ENCODE measurements at regions not wholly inside any gene's neighbourhood (a gene's known extent, or its start where the extent isn't known, plus 50 kb on each side); places are given as distances from the start of the nearest gene placed in this dataset.
"Not testable (repeated sequence)": the region's sequence is repeated elsewhere in the genome, so short reads cannot be mapped to it uniquely, and the experiment has no call there.

- no peak overlapping the region for H3K4me3 ChIP-seq
- TF ChIP-seq, protein P1, sequence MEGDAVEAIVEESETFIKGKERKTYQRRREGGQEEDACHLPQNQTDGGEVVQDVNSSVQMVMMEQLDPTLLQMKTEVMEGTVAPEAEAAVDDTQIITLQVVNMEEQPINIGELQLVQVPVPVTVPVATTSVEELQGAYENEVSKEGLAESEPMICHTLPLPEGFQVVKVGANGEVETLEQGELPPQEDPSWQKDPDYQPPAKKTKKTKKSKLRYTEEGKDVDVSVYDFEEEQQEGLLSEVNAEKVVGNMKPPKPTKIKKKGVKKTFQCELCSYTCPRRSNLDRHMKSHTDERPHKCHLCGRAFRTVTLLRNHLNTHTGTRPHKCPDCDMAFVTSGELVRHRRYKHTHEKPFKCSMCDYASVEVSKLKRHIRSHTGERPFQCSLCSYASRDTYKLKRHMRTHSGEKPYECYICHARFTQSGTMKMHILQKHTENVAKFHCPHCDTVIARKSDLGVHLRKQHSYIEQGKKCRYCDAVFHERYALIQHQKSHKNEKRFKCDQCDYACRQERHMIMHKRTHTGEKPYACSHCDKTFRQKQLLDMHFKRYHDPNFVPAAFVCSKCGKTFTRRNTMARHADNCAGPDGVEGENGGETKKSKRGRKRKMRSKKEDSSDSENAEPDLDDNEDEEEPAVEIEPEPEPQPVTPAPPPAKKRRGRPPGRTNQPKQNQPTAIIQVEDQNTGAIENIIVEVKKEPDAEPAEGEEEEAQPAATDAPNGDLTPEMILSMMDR (IDR thresholded peaks at IDR 0.05): no peak
- no peak for DNase-seq (ENCODE audit: low spot score)
- no peak overlapping the region for H3K27ac ChIP-seq
These were observed 89.7 kb upstream of the SH3BP4 start for GRCh38 chr2:234861841-234862735.

DNA sequence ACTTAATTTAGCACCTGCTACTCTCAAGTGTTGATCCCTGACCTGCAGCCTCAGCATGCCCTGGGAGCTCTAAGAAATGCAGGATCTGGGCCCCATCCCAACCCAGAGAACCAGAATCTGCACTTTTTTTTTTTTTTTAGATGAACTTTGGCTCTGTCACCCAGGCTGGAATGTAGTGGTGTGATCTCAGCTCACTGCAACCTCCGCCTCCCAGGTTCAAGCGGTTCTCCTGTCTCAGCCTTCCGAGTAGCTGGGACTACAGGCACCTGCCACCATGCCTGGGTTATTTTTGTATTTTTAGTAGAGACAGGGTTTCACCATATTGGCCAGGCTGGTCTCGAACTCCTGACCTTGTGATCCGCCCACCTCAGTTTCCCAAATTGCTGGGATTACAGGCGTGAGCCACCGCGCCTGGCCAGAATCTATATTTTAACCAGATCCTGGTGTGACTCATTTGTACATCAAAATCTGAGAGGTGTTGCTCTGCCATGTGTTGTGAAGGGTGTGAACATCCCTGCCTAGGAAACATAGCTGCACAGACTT, 92.4 kb upstream of the SH3BP4 start:
- DNase-seq (ENCODE audit: low spot score); H3K27ac ChIP-seq; H3K4me3 ChIP-seq: not testable (repeated sequence)

- TF ChIP-seq, protein P1 (IDR thresholded peaks at IDR 0.05): no peak
- Histone ChIP-seq H3K27ac (no peak overlapping the region), H3K4me3 (no peak overlapping the region)
- no peak for DNase-seq (ENCODE audit: low spot score)
These were observed 93.0 kb upstream of the SH3BP4 start for GRCh38 chr2:234858790-234859329.

DNA sequence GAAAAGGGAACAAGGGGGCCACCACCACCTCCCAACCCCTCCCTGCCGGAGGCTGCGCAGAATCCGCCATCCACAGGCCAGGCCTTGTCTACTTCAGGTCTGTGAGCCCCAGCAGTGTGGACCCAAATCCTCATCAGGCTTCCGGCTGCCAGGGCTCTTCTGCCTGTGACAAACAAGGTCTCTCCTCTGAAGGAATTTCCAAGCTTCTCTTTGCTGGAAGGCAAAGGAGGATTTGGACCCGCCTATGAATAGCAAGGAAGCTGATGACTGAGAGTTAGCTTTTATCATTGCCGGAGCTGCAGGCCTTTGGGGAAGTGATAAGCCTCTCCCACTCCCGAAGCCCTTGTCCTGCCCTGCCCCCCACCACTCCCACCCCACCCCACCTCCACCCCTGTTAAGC, 93.7 kb upstream of the SH3BP4 start:
- no peak for DNase-seq (ENCODE audit: low spot score)
- Histone ChIP-seq H3K27ac (no peak overlapping the region), H3K4me3 (no peak overlapping the region)
- TF ChIP-seq, protein P1 (IDR thresholded peaks at IDR 0.05): no peak

- TF ChIP-seq, protein P1 (IDR thresholded peaks at IDR 0.05): no peak
- Histone ChIP-seq H3K4me3 (no peak overlapping the region), H3K27ac (no peak overlapping the region)
- no peak for DNase-seq (ENCODE audit: low spot score)
These were observed 98.1 kb upstream of the SH3BP4 start for GRCh38 chr2:234853729-234854128.

DNA sequence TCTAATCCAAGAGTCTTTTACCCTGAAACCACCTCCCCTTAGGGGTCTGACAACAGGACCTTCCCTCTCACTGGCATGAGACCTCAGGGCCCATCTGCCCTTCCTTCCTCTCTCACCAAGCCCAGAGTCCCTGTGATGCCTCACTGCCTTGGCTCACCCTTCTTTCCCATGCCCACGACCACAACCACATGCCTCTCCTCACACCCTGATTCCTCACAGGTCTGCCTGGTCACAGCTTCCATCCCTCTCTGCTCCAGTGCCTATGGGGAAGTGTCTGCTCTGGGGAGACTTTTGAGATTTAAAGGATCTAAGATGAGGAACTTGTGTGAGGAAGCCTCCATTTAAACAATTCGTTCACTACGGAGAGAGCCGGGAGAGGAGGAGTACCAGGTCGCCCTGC, 98.9 kb upstream of the SH3BP4 start:
- DNase-seq (ENCODE audit: low spot score): no peak
- TF ChIP-seq, protein P1 (IDR thresholded peaks at IDR 0.05): no peak
- Histone ChIP-seq H3K27ac (no peak overlapping the region), H3K4me3 (no peak overlapping the region)

DNA sequence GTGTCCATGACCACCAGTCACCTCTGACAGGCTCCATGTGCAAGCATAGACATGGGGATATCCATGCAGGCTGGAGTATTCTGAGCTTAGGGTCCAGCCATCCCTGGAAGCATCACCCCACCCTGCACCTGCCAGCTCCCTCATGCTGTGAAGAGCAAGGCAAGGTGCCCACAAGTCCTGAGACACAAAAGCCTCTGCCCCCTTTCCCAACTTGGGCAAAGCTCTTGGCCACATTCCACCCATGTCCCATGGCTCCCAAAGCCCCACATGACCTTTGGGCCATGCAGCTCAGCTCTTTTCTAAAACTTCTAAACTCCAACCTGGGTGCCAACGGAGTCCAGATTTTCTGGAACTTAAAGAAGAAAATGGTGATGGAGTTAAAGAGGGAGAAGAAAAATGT, 99.8 kb upstream of the SH3BP4 start:
- Histone ChIP-seq H3K27ac (no peak overlapping the region), H3K4me3 (no peak overlapping the region)
- TF ChIP-seq, protein P1 (IDR thresholded peaks at IDR 0.05): no peak
- no peak for DNase-seq (ENCODE audit: low spot score)

Measured in coronary artery (tissue), 2 donors.